GM10266 (cell line): ENCODE measurements at regions not wholly inside any gene's neighbourhood (a gene's known extent, or its start where the extent isn't known, plus 50 kb on each side); places are given as distances from the start of the nearest gene placed in this dataset.

ENCODE experiments used
- DNase-seq: peaks from one replicate; pipeline ENCODE4 v3.0.0; 2012; ENCODE audit errors: extremely low spot score
- CTCF ChIP-seq: IDR thresholded peaks from 2 replicates; pipeline ENCODE4 v1.5.1; 2012; ENCODE audit warnings: mild to moderate bottlenecking, low read depth; ENCODE audit not compliant: control insufficient read depth, insufficient read depth; ENCODE audit errors: missing control alignments

GRCh38 chr3:55367384-55367783, 119.7 kb downstream of the WNT5A start:
- no peak for DNase-seq
- no peak for TF ChIP-seq CTCF

GRCh38 chr3:55364421-55364820, 122.7 kb downstream of the WNT5A start:
- TF ChIP-seq CTCF = no peak
- DNase-seq = no peak

- TF ChIP-seq CTCF = no peak
- no peak for DNase-seq
Measured at GRCh38 chr3:55362210-55362960, 124.7 kb downstream of the WNT5A start.

GRCh38 chr3:55357796-55358195, 129.3 kb downstream of the WNT5A start:
- TF ChIP-seq CTCF = no peak
- no peak for DNase-seq

GRCh38 chr3:55352668-55353067, 134.4 kb downstream of the WNT5A start:
- no peak for TF ChIP-seq CTCF
- no peak for DNase-seq

- no peak for TF ChIP-seq CTCF
- DNase-seq = no peak
Measured at GRCh38 chr3:55349851-55350250, 137.3 kb downstream of the WNT5A start.

- no peak for DNase-seq
- TF ChIP-seq CTCF = no peak
Measured at GRCh38 chr3:55343486-55344357, 143.4 kb downstream of the WNT5A start.
